ENCODE measurements at regions not wholly inside any gene's neighbourhood (a gene's known extent, or its start where the extent isn't known, plus 50 kb on each side); places are given as distances from the start of the nearest gene placed in this dataset.
"Not testable (repeated sequence)": the region's sequence is repeated elsewhere in the genome, so short reads cannot be mapped to it uniquely, and the experiment has no call there.

GRCh38 chr7:67631476-67631875 lies 634.8 kb downstream of the TYW1 start:
- DNase-seq = no peak
- Histone ChIP-seq H3K27ac (no peak overlapping the region), H3K4me3 (replicated peaks in 1 of 3) (no peak overlapping the region), H3K4me1 (no peaks in the 10 kb centered on the region), H3K9me3 (no peaks in the 10 kb centered on the region), H3K36me3 (no peaks in the 10 kb centered on the region), H3K27me3 (no peaks in the 10 kb centered on the region)
- TF ChIP-seq CTCF (IDR thresholded peaks at IDR 0.05) (no peak), POLR2A (IDR thresholded peaks at IDR 0.05) (no peak)
- WGBS, 2 donors = 45 to 52% methylated on average over 11 to 15 of the region's 15 CpGs
- intact Hi-C loops (cut with DNase I) = no loop called here

DNA sequence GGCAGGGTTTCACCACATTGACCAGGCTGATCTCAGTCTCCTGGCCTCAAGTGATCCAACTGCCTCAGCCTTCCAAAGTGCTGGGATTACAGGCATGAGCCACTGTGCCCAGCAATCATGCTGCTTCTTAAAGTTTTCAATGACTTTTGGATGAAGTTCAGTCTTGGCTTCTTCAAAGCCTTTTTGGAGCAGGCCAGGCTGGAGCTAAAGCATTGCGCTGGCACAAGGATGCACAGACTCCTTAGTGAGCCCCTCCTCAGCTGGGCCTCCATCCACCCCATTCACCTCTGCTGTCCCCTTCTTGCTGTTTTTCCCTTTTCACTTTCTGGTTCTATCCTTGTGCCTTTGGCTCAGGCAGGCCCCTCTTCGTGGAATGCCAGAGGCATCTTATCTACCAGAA lies 638.6 kb downstream of the TYW1 start:
- WGBS, 2 donors = 83 to 89% methylated on average over 2 of the region's 2 CpGs
- no peaks in the 10 kb centered on the region for H3K4me1 ChIP-seq
- H3K27me3 ChIP-seq = no peaks in the 10 kb centered on the region
- no peak overlapping the region for H3K4me3 ChIP-seq (replicated peaks in 1 of 3)
- no peak for TF ChIP-seq POLR2A (IDR thresholded peaks at IDR 0.05)
- no peak for TF ChIP-seq CTCF (IDR thresholded peaks at IDR 0.05)
- intact Hi-C loops (cut with DNase I) = no loop called here
- H3K27ac ChIP-seq = no peak overlapping the region
- no peaks in the 10 kb centered on the region for H3K36me3 ChIP-seq
- no peaks in the 10 kb centered on the region for H3K9me3 ChIP-seq
- no peak for DNase-seq

DNA sequence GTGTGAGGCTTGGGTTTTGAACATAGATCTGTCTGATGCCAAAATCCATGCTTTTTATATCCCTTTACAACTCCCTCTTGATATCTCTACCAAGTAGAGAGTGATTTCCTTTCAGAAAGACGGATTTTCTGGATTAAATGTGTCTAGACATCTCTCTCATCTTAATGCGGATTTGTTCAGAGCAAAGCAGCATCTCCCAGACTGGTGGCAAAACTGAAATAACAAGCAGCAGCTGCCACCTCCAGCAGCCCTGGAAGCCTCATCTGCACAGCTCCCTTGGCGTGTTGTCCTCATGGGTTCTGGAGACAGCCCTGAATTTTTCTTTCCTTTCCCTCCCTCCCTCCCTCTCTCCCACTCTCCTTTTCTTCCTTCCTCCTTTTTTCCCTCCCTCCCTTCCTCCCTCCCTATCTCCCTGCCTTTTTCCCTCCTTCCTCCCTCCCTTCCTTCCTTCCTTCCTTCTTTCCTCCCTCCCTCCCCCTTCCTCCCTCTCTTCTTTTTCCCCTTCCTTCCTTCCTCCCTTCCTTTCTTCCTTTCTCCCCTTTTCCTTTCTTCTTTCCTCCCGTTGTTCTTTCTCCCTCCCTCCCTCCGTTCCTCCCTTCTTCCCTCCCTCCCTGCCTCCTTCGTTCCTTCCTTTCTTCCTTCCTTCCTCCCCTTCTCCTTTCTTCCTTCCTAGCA lies 639.9 kb downstream of the TYW1 start:
- Histone ChIP-seq H3K27ac (no peak overlapping the region), H3K27me3 (no peaks in the 10 kb centered on the region), H3K4me3 (replicated peaks in 1 of 3) (no peak overlapping the region), H3K9me3 (no peaks in the 10 kb centered on the region), H3K4me1 (no peaks in the 10 kb centered on the region), H3K36me3 (no peaks in the 10 kb centered on the region)
- DNase-seq = no peak
- WGBS, 2 donors = 71 to 76% methylated on average over 6 of the region's 6 CpGs
- intact Hi-C loops (cut with DNase I) = no loop called here
- no peak for TF ChIP-seq POLR2A (IDR thresholded peaks at IDR 0.05)
- TF ChIP-seq CTCF (IDR thresholded peaks at IDR 0.05) = no peak

- Histone ChIP-seq H3K27ac (no peak overlapping the region), H3K27me3 (no peaks in the 10 kb centered on the region), H3K36me3 (no peaks in the 10 kb centered on the region), H3K4me1 (no peaks in the 10 kb centered on the region), H3K9me3 (no peaks in the 10 kb centered on the region), H3K4me3 (replicated peaks in 1 of 3) (no peak overlapping the region)
- TF ChIP-seq POLR2A (IDR thresholded peaks at IDR 0.05) (no peak), CTCF (IDR thresholded peaks at IDR 0.05) (no peak)
- intact Hi-C loops (cut with DNase I) = no loop called here
- WGBS, 2 donors = 45 to 49% methylated on average over 2 of the region's 2 CpGs
- DNase-seq = no peak
Measured at GRCh38 chr7:67637023-67637358, 640.4 kb downstream of the TYW1 start.

GRCh38 chr7:67642542-67642941 lies 645.9 kb downstream of the TYW1 start:
- H3K27me3 ChIP-seq; H3K36me3 ChIP-seq; H3K4me1 ChIP-seq; DNase-seq; H3K9me3 ChIP-seq; intact Hi-C loops (cut with DNase I); H3K4me3 ChIP-seq (replicated peaks in 1 of 3); H3K27ac ChIP-seq: not testable (repeated sequence)
- 91% methylated on average over 3 of the region's 3 CpGs for WGBS, 2 donors

DNA sequence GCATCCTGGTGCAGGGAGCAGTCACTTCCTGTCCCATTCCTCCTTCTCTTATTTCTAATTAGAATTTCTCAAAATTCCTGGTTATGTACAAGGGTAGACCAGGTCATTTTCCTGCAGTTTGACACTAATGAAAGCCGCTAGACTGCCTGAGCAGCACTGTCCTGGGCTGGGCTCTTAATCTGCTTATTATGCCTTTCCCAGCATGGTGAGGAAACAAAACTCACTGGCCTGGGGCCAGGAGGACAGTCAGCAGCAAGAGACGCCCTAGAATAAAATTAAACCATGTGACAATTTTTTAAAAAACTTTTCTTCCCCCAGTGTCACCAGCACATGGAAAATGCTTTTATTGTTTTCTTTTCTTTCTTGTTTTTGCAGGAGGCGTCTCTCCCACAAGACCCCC lies 647.5 kb downstream of the TYW1 start:
- Histone ChIP-seq H3K9me3 (no peaks in the 10 kb centered on the region), H3K36me3 (no peaks in the 10 kb centered on the region), H3K4me1 (no peaks in the 10 kb centered on the region), H3K27me3 (no peaks in the 10 kb centered on the region), H3K4me3 (replicated peaks in 1 of 3) (no peak overlapping the region), H3K27ac (no peak overlapping the region)
- 69 to 73% methylated on average over 3 of the region's 3 CpGs for WGBS, 2 donors
- no peak for DNase-seq
- intact Hi-C loops (cut with DNase I) = no loop called here
- TF ChIP-seq POLR2A (IDR thresholded peaks at IDR 0.05) (no peak), CTCF (IDR thresholded peaks at IDR 0.05) (no peak)
